ENCODE measurements at regions not wholly inside any gene's neighbourhood (a gene's known extent, or its start where the extent isn't known, plus 50 kb on each side); places are given as distances from the start of the nearest gene placed in this dataset.

DNA sequence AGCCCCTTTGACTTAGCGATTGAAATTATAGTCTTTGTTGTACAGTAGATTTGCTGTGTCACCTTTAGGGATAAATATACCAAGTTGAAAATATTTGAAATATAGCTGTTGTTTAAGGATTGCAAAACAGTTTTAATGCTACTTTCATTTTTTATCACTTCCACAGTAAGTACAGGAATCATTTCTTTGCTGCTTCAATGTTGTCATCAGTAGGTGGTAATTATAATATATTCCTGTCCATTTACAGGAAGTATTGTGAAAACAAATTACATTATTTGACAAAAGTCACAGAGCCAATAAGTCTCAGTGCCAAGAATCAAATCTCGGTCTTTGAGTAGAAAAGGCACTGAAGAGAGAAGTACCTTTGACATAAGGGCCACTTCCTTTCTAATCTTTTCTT is 342.6 kb upstream of the RGS6 start:
- ATAC-seq (ENCODE audit: low read depth) (no peak), DNase-seq (no peak)
- WGBS, 2 experiments (ENCODE audit: extremely low coverage in 2 of 2, insufficient read length in 1 of 2) = no CpG with 5 or more reads among the region's 2 CpGs
- H3K9ac ChIP-seq (ENCODE audit: low read depth, low read length) = no peak overlapping the region
- H4K20me1 ChIP-seq (ENCODE audit: insufficient read depth, low read length) = no peaks in the 10 kb centered on the region; the same call in 1 of the 2 replicates
- no peak overlapping the region for H2BK20ac ChIP-seq (ENCODE audit: low read depth, low read length)
- no peak overlapping the region for H4K91ac ChIP-seq (ENCODE audit: insufficient read depth, low read depth, low read length)
- H2BK5ac ChIP-seq (ENCODE audit: low read depth, low read length, poor library complexity, severe bottlenecking) = peak overlapping the region; percentile 24
- no peak overlapping the region; the same call in 1 of the 2 replicates for H3K18ac ChIP-seq (ENCODE audit: low read depth, low read length)
- no peaks in the 10 kb centered on the region for H3K27me3 ChIP-seq (ENCODE audit: control insufficient read depth, insufficient read depth, low read length)
- no peak overlapping the region for H2AK9ac ChIP-seq (replicated peaks; ENCODE audit: low read depth, low read length, poor library complexity)
- peaks cover 7% of the 10 kb centered on the region for H3K4me1 ChIP-seq (ENCODE audit: control insufficient read depth, insufficient read depth, low read length)
- H3K56ac ChIP-seq (ENCODE audit: extremely low read depth, insufficient read depth, low read length) = no peak overlapping the region
- no peak overlapping the region for H2BK120ac ChIP-seq (ENCODE audit: low read depth, low read length)
- H3K4me2 ChIP-seq (ENCODE audit: low read depth, low read length) = no peak overlapping the region
- no peak overlapping the region for H4K8ac ChIP-seq (ENCODE audit: low read depth in 2 of 2, low read length in 2 of 2)
- in situ Hi-C loops (cut with MboI; ENCODE audit: low sequenced_read_pairs) = no loop called here
- CTCF ChIA-PET = interaction anchor here (0.6 to 1.1 kb wide), 2 partner anchors 180 to 263 kb away, joined by 3 to 4 read pairs; no protein-coding TSS in a partner anchor
- no peak overlapping the region for H2AFZ ChIP-seq (replicated peaks; ENCODE audit: low read length, poor library complexity)
- H3K4me3 ChIP-seq (ENCODE audit: insufficient read depth, low read depth, low read length) = no peak overlapping the region
- no peak overlapping the region for H3K14ac ChIP-seq (replicated peaks; ENCODE audit: low read depth, low read length)
- POLR2A ChIA-PET (ENCODE audit: unreplicated experiment) = no interaction called here
- peaks cover 27 to 66% of the 10 kb centered on the region in 2 experiments for H3K79me1 ChIP-seq (ENCODE audit: low read depth in 1 of 2, low read length in 2 of 2)
- no peak overlapping the region for H3K4ac ChIP-seq (ENCODE audit: low read depth, low read length)
- no peak overlapping the region for H3K23ac ChIP-seq (ENCODE audit: low read depth, low read length)
- dilution Hi-C loops (cut with HindIII; ENCODE audit: low sequenced_read_pairs, unreplicated experiment) = no loop called here
- H2AK5ac ChIP-seq (ENCODE audit: low read depth, low read length) = no peak overlapping the region
- H3K9me1 ChIP-seq (ENCODE audit: insufficient read depth, low read length) = peaks cover 14% of the 10 kb centered on the region
- BruUV-seq (replicated peaks) = no TSS peak
- no peak overlapping the region for H2BK15ac ChIP-seq (ENCODE audit: low read depth, low read length)
- peaks cover 1% of the 10 kb centered on the region; the same call in 1 of the 2 replicates for H3K36me3 ChIP-seq (ENCODE audit: control insufficient read depth, insufficient read depth, low read length)
- H4K5ac ChIP-seq (ENCODE audit: low read depth, low read length) = no peak overlapping the region
- H3K27ac ChIP-seq (ENCODE audit: insufficient read depth, low read length) = no peak overlapping the region
- intact Hi-C loops (cut with micrococcal nuclease) = loop anchor here (5.0 to 10.0 kb wide), 2 partner anchors 123 to 455 kb away; no protein-coding TSS in a partner anchor
- H3K9me3 ChIP-seq (ENCODE audit: control insufficient read depth, insufficient read depth, low read length) = no peaks in the 10 kb centered on the region
- TF ChIP-seq, protein P1, sequence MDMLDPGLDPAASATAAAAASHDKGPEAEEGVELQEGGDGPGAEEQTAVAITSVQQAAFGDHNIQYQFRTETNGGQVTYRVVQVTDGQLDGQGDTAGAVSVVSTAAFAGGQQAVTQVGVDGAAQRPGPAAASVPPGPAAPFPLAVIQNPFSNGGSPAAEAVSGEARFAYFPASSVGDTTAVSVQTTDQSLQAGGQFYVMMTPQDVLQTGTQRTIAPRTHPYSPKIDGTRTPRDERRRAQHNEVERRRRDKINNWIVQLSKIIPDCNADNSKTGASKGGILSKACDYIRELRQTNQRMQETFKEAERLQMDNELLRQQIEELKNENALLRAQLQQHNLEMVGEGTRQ (IDR thresholded peaks at IDR 0.05; ENCODE audit: low read depth, low read length) = no peak
- TF ChIP-seq, protein P2, sequence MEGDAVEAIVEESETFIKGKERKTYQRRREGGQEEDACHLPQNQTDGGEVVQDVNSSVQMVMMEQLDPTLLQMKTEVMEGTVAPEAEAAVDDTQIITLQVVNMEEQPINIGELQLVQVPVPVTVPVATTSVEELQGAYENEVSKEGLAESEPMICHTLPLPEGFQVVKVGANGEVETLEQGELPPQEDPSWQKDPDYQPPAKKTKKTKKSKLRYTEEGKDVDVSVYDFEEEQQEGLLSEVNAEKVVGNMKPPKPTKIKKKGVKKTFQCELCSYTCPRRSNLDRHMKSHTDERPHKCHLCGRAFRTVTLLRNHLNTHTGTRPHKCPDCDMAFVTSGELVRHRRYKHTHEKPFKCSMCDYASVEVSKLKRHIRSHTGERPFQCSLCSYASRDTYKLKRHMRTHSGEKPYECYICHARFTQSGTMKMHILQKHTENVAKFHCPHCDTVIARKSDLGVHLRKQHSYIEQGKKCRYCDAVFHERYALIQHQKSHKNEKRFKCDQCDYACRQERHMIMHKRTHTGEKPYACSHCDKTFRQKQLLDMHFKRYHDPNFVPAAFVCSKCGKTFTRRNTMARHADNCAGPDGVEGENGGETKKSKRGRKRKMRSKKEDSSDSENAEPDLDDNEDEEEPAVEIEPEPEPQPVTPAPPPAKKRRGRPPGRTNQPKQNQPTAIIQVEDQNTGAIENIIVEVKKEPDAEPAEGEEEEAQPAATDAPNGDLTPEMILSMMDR (conservative IDR thresholded peaks at IDR 0.05; ENCODE audit: low read depth, low read length) = no peak
- TF ChIP-seq RAD21 (IDR thresholded peaks at IDR 0.05; ENCODE audit: low read length) = no peak
- no peak for TF ChIP-seq SMC3 (IDR thresholded peaks at IDR 0.05; ENCODE audit: low read depth, low read length)
- no peak for TF ChIP-seq BHLHE40 (IDR thresholded peaks at IDR 0.05; ENCODE audit: low read depth, low read length)
- TF ChIP-seq CEBPB (IDR thresholded peaks at IDR 0.05; ENCODE audit: low read depth, low read length) = no peak
- TF ChIP-seq NFE2L2 (IDR thresholded peaks at IDR 0.05; ENCODE audit: low read depth, low read length) = no peak
- TF ChIP-seq RFX5 (IDR thresholded peaks at IDR 0.05; ENCODE audit: low read depth, low read length) = no peak
- TF ChIP-seq RCOR1 (IDR thresholded peaks at IDR 0.05; ENCODE audit: insufficient replicate concordance, low read length) = no peak
- no peak for TF ChIP-seq CHD1 (IDR thresholded peaks at IDR 0.05; ENCODE audit: low read depth, low read length)
- no peak for TF ChIP-seq FOS (IDR thresholded peaks at IDR 0.05; ENCODE audit: low read depth, low read length)
- TF ChIP-seq, protein P3, sequence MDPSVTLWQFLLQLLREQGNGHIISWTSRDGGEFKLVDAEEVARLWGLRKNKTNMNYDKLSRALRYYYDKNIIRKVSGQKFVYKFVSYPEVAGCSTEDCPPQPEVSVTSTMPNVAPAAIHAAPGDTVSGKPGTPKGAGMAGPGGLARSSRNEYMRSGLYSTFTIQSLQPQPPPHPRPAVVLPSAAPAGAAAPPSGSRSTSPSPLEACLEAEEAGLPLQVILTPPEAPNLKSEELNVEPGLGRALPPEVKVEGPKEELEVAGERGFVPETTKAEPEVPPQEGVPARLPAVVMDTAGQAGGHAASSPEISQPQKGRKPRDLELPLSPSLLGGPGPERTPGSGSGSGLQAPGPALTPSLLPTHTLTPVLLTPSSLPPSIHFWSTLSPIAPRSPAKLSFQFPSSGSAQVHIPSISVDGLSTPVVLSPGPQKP (IDR thresholded peaks at IDR 0.05; ENCODE audit: borderline replicate concordance, low read depth, low read length) = no peak
- TF ChIP-seq MXI1 (IDR thresholded peaks at IDR 0.05; ENCODE audit: borderline replicate concordance, low read depth, low read length) = no peak
- no peak for TF ChIP-seq MAFK (IDR thresholded peaks at IDR 0.05; ENCODE audit: low read depth, low read length)
- TF ChIP-seq POLR2A (IDR thresholded peaks at IDR 0.05; ENCODE audit: low read depth, low read length) = no peak
- TF ChIP-seq MAZ (IDR thresholded peaks at IDR 0.05; ENCODE audit: borderline replicate concordance, low read depth, low read length) = no peak
